H9 (cell line): ENCODE measurements at regions not wholly inside any gene's neighbourhood (a gene's known extent, or its start where the extent isn't known, plus 50 kb on each side); places are given as distances from the start of the nearest gene placed in this dataset.
"Not testable (repeated sequence)": the region's sequence is repeated elsewhere in the genome, so short reads cannot be mapped to it uniquely, and the experiment has no call there.

Experiments used
- DNase-seq: peaks from one replicate; pipeline ENCODE4 v3.0.0-alpha.2; 2017
- H2AFZ ChIP-seq: one replicate; pipeline ENCODE4 v1.6.1; 2013; ENCODE audit warnings: mild to moderate bottlenecking, low read length, control low read depth, moderate library complexity
- H2AK5ac ChIP-seq: 2 replicates; pipeline ENCODE4 v1.6.1; 2013; ENCODE audit warnings: low read length, control low read depth, mixed read lengths; ENCODE audit not compliant: insufficient read length
- H2BK120ac ChIP-seq: one replicate; pipeline ENCODE4 v1.6.1; 2013; ENCODE audit warnings: low read depth, mild to moderate bottlenecking, low read length, control low read depth, inconsistent platforms; ENCODE audit not compliant: poor library complexity, severe bottlenecking
- H2BK12ac ChIP-seq: 2 replicates; pipeline ENCODE4 v1.6.1; 2013; ENCODE audit warnings: low read length, control low read depth, mixed read lengths, low read depth; ENCODE audit not compliant: insufficient read length
- H2BK15ac ChIP-seq: 2 replicates; pipeline ENCODE4 v1.6.1; 2013; ENCODE audit warnings: low read depth, low read length, control low read depth
- H2BK20ac ChIP-seq: one replicate; pipeline ENCODE4 v1.6.1; 2013; ENCODE audit warnings: low read depth, mild to moderate bottlenecking, low read length, control low read depth, inconsistent platforms; ENCODE audit not compliant: poor library complexity, severe bottlenecking
- H2BK5ac ChIP-seq: 2 replicates; pipeline ENCODE4 v1.6.1; 2013; ENCODE audit warnings: low read length, control low read depth, mixed read lengths; ENCODE audit not compliant: insufficient read length
- H3K14ac ChIP-seq: 2 replicates; pipeline ENCODE4 v1.6.1; 2013; ENCODE audit warnings: low read length, control low read depth; ENCODE audit not compliant: insufficient read depth
- H3K18ac ChIP-seq: 2 replicates; pipeline ENCODE4 v1.6.1; 2013; ENCODE audit warnings: low read depth, mild to moderate bottlenecking, mixed read lengths, low read length, control low read depth; ENCODE audit not compliant: insufficient read length
- H3K23ac ChIP-seq: 2 replicates; pipeline ENCODE4 v1.6.1; 2013; ENCODE audit warnings: low read length, control low read depth, mixed read lengths, low read depth; ENCODE audit not compliant: insufficient read length
- H3K23me2 ChIP-seq: 2 replicates; pipeline ENCODE4 v1.6.1; 2013; ENCODE audit warnings: low read depth, mild to moderate bottlenecking, mixed read lengths, low read length, control low read depth; ENCODE audit not compliant: insufficient read length, poor library complexity, severe bottlenecking
- H3K27ac ChIP-seq: 2 replicates; pipeline ENCODE4 v1.5.1; 2013; ENCODE audit warnings: low read length, control low read depth, mixed read lengths, low read depth; ENCODE audit not compliant: insufficient read length
- H3K27me3 ChIP-seq: 2 replicates; pipeline ENCODE4 v1.6.1; 2013; ENCODE audit warnings: low read length, control low read depth, inconsistent platforms; ENCODE audit not compliant: insufficient read depth
- H3K4ac ChIP-seq: 2 replicates; pipeline ENCODE4 v1.6.1; 2013; ENCODE audit warnings: low read depth, mild to moderate bottlenecking, control low read depth, inconsistent platforms, low read length, moderate library complexity
- H3K4me1 ChIP-seq: 2 replicates; pipeline ENCODE4 v1.6.1; 2013; ENCODE audit warnings: low read length, control low read depth, inconsistent platforms; ENCODE audit not compliant: insufficient read depth
- H3K4me2 ChIP-seq: 2 replicates; pipeline ENCODE4 v1.6.1; 2013; ENCODE audit warnings: low read length, control low read depth, mixed read lengths; ENCODE audit not compliant: insufficient read length, insufficient read depth
- H3K56ac ChIP-seq: 2 replicates; pipeline ENCODE4 v1.6.1; 2013; ENCODE audit warnings: low read depth, mild to moderate bottlenecking, mixed read lengths, low read length, control low read depth; ENCODE audit not compliant: insufficient read length
- H3K79me1 ChIP-seq: 2 replicates; pipeline ENCODE4 v1.6.1; 2013; ENCODE audit warnings: low read depth, mild to moderate bottlenecking, moderate library complexity, low read length, control low read depth, inconsistent platforms; ENCODE audit not compliant: insufficient read depth, poor library complexity, severe bottlenecking
- H3K79me2 ChIP-seq: 2 replicates; pipeline ENCODE4 v1.6.1; 2013; ENCODE audit warnings: low read length, control low read depth, inconsistent platforms; ENCODE audit not compliant: insufficient read depth
- H3K9ac ChIP-seq: 2 replicates; pipeline ENCODE4 v1.6.1; 2013; ENCODE audit warnings: low read length, control low read depth, mixed read lengths; ENCODE audit not compliant: insufficient read length; ENCODE audit errors: extremely low read depth
- H3K9me3 ChIP-seq: one replicate; pipeline ENCODE4 v1.6.1; 2013; ENCODE audit warnings: low read depth, low read length, inconsistent platforms; ENCODE audit not compliant: control insufficient read depth
- H3T11ph ChIP-seq: one replicate; pipeline ENCODE4 v1.6.1; 2013; ENCODE audit warnings: mild to moderate bottlenecking, low read length, control low read depth, inconsistent platforms
- H4K20me1 ChIP-seq: one replicate; pipeline ENCODE4 v1.6.1; 2013; ENCODE audit not compliant: control insufficient read depth, insufficient read length, insufficient read depth
- H4K5ac ChIP-seq: 2 replicates; pipeline ENCODE4 v1.6.1; 2013; ENCODE audit warnings: low read depth, mild to moderate bottlenecking, mixed read lengths, low read length, control low read depth; ENCODE audit not compliant: insufficient read length
- H4K8ac ChIP-seq: replicated peaks from 2 replicates; pipeline ENCODE4 v1.6.1; 2013; ENCODE audit warnings: low read length, control low read depth, mixed read lengths, low read depth; ENCODE audit not compliant: insufficient read length
- H4K91ac ChIP-seq: 2 replicates; pipeline ENCODE4 v1.6.1; 2013; ENCODE audit warnings: low read depth, mild to moderate bottlenecking, moderate library complexity, mixed read lengths, low read length, control low read depth; ENCODE audit not compliant: insufficient read length
- H3K27ac Mint-ChIP-seq, 3 experiments: 2 replicates in 2 of 3; 3 replicates in 1 of 3; pipeline ENCODE4 v1.8.0; 2020 to 2021; ENCODE audit warnings: mixed read lengths in 3 of 3, mild to moderate bottlenecking in 1 of 3, moderate library complexity in 1 of 3
- H3K27me3 Mint-ChIP-seq: 2 replicates; pipeline ENCODE4 v1.8.0; 2021; ENCODE audit warnings: low read depth, mild to moderate bottlenecking, moderate library complexity, mixed read lengths
- H3K36me3 Mint-ChIP-seq, 3 experiments: 2 replicates in 2 of 3; 3 replicates in 1 of 3; pipeline ENCODE4 v1.8.0; 2020 to 2021; ENCODE audit warnings: low read depth in 3 of 3, mixed read lengths in 3 of 3; ENCODE audit not compliant: insufficient read depth in 1 of 3
- H3K4me1 Mint-ChIP-seq, 2 experiments: 2 replicates each; pipeline ENCODE4 v1.8.0; 2020; ENCODE audit warnings: mixed read lengths in 2 of 2
- H3K4me3 Mint-ChIP-seq, 2 experiments: 2 replicates in 1 of 2; 3 replicates in 1 of 2; pipeline ENCODE4 v1.8.0; 2020 to 2021; ENCODE audit warnings: mild to moderate bottlenecking in 2 of 2, mixed read lengths in 2 of 2, moderate library complexity in 1 of 2
- H3K9me3 Mint-ChIP-seq, 2 experiments: 2 replicates in 1 of 2; 3 replicates in 1 of 2; pipeline ENCODE4 v1.8.0; 2020; ENCODE audit warnings: mild to moderate bottlenecking in 2 of 2, mixed read lengths in 2 of 2, moderate library complexity in 1 of 2
- WGBS: extraction: QIAGEN DNeasy Blood & Tissue Kit; methylation state at CpG from one replicate; pipeline ENCODE4 v1.1.7; 2013; ENCODE audit warnings: missing lambda C conversion rate, low lambda C conversion rate, mixed read lengths; ENCODE audit not compliant: insufficient read length; ENCODE audit errors: extremely low coverage; 5-methylcytosine and 5-hydroxymethylcytosine counted together
- TF ChIP-seq, protein P1 (sequence below): fragments of 200-600 bp; sonication (generic); conservative IDR thresholded peaks from 3 replicates; pipeline ENCODE4 v1.8.0; 2021; ENCODE audit warnings: antibody characterized with exemption, mild to moderate bottlenecking

DNA sequence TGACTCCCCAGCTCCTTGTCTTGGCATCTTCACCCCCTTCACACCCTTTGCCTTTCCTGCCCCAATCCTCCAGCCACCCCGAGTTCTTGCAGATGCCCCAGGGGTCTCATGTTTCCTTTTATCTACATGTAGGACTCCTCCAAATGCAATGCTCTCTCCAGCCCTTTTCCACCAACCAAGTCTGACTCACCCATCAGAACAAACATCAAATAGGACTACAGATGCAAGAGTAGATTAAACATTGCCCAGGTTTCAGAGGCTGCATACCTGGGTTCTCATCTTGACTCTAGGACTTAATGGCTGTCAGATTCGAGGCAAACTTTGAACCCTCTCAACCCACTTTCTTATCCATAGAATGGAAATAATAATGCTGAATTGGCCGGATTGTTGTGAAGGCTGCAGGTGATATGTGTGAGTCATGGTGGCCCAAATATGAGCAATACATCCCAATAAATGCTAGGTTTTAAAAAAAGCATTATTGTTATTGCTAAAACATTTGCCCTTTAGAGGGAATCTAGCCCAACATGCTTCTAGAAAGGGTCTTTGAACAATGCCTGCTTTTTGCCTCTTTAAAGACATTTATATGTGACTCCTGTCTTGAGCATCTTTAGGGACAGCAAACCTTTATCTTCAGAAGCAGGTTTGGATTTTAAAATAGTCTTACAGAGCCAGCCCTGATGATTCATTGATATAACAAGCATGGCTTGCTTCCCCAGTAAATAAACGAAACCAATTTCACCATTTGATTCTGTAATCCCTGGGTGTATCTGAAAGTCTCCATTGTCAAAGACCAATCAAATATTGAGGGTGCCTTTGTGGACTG, 310.1 kb downstream of the FOXL1 start:
- H3K79me1 ChIP-seq: no peaks in the 10 kb centered on the region
- H4K8ac ChIP-seq: no peak overlapping the region
- no peak overlapping the region for H4K5ac ChIP-seq
- H3K27ac ChIP-seq: no peak overlapping the region
- no peak overlapping the region for H3T11ph ChIP-seq
- Mint-ChIP-seq H3K9me3 (no peaks in the 10 kb centered on the region; a peak in 1 of 5 replicates), H3K4me1 (peaks cover 8 to 18% of the 10 kb centered on the region in 2 experiments), H3K27ac (no peak overlapping the region), H3K4me3 (no peak overlapping the region), H3K27me3 (peaks cover 1% of the 10 kb centered on the region; the same call in 1 of the 2 replicates), H3K36me3 (no peaks in the 10 kb centered on the region)
- H3K9me3 ChIP-seq: no peaks in the 10 kb centered on the region
- no peak overlapping the region for H3K14ac ChIP-seq
- H3K9ac ChIP-seq: no peak overlapping the region
- no peaks in the 10 kb centered on the region for H4K20me1 ChIP-seq
- no peak overlapping the region for H3K23ac ChIP-seq
- H2AFZ ChIP-seq: no peak overlapping the region
- H3K56ac ChIP-seq: no peak overlapping the region
- no peaks in the 10 kb centered on the region; the same call in 1 of the 2 replicates for H3K4me1 ChIP-seq
- no peak for DNase-seq
- no peak overlapping the region for H4K91ac ChIP-seq
- no CpG with 5 or more reads among the region's 4 CpGs for WGBS
- H3K79me2 ChIP-seq: no peaks in the 10 kb centered on the region
- no peak overlapping the region for H3K18ac ChIP-seq
- H3K4ac ChIP-seq: no peak overlapping the region
- H3K4me2 ChIP-seq: no peak overlapping the region
- H3K23me2 ChIP-seq: no peaks in the 10 kb centered on the region
- TF ChIP-seq, protein P1, sequence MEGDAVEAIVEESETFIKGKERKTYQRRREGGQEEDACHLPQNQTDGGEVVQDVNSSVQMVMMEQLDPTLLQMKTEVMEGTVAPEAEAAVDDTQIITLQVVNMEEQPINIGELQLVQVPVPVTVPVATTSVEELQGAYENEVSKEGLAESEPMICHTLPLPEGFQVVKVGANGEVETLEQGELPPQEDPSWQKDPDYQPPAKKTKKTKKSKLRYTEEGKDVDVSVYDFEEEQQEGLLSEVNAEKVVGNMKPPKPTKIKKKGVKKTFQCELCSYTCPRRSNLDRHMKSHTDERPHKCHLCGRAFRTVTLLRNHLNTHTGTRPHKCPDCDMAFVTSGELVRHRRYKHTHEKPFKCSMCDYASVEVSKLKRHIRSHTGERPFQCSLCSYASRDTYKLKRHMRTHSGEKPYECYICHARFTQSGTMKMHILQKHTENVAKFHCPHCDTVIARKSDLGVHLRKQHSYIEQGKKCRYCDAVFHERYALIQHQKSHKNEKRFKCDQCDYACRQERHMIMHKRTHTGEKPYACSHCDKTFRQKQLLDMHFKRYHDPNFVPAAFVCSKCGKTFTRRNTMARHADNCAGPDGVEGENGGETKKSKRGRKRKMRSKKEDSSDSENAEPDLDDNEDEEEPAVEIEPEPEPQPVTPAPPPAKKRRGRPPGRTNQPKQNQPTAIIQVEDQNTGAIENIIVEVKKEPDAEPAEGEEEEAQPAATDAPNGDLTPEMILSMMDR: no peak
- no peak overlapping the region for H2BK12ac ChIP-seq
- no peak overlapping the region for H2AK5ac ChIP-seq
- no peak overlapping the region for H2BK120ac ChIP-seq
- no peaks in the 10 kb centered on the region for H3K27me3 ChIP-seq
- H2BK20ac ChIP-seq: no peak overlapping the region
- no peak overlapping the region for H2BK15ac ChIP-seq
- H2BK5ac ChIP-seq: no peak overlapping the region

DNA sequence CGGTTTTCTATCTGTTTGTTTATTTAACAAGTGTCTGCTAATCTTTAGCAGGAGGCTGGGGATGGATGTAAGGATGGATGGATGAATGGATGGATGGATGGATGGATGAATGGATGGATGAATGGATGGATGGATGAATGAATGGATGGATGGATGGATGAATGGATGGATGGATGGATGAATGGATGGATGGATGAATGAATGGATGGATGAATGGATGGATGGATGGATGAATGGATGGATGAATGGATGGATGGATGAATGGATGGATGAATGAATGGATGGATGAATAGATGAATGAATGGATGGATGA, 310.7 kb downstream of the FOXL1 start:
- not testable (repeated sequence) for H3K23me2 ChIP-seq, H2AK5ac ChIP-seq, H2AFZ ChIP-seq, H3K9me3 Mint-ChIP-seq, H3K79me1 ChIP-seq, H3K27me3 ChIP-seq, H3K4me2 ChIP-seq, H3K4ac ChIP-seq, H2BK120ac ChIP-seq, H3K9me3 ChIP-seq, H4K20me1 ChIP-seq, H4K91ac ChIP-seq, H3K27ac Mint-ChIP-seq, H3K56ac ChIP-seq, H2BK5ac ChIP-seq, H3K14ac ChIP-seq, DNase-seq, H3K9ac ChIP-seq, H3K23ac ChIP-seq, H3K27me3 Mint-ChIP-seq, H4K8ac ChIP-seq, H3K36me3 Mint-ChIP-seq, H3K4me1 ChIP-seq, H2BK20ac ChIP-seq, H2BK15ac ChIP-seq, H3K18ac ChIP-seq, H3K4me3 Mint-ChIP-seq, H3T11ph ChIP-seq, H2BK12ac ChIP-seq, H3K79me2 ChIP-seq, H3K27ac ChIP-seq, H4K5ac ChIP-seq
- no CpG with 5 or more reads among the region's 1 CpG for WGBS
- H3K4me1 Mint-ChIP-seq: peaks cover 3 to 12% of the 10 kb centered on the region in 2 experiments
